ENCODE measurements at regions not wholly inside any gene's neighbourhood (a gene's known extent, or its start where the extent isn't known, plus 50 kb on each side); places are given as distances from the start of the nearest gene placed in this dataset.

DNA sequence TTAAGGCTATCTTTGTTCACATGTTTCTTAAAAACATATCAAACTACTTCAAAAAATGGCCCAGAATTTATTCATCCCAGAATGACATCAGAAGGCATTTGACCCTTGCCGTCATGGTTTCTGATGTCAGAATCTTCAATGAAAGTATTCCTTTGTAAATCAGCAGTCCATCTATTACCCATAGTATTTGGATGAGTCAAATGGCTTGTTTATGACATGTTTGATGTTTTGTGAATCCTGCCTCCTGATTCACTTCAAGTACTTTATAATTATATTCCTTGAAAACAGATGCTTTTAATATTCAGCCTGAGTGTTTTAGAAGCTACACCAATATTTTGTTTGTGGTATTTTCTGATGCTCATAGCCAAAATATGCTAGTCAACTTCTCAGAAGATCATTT, 200.8 kb upstream of the MEF2C start:
- TF ChIP-seq, protein P1, sequence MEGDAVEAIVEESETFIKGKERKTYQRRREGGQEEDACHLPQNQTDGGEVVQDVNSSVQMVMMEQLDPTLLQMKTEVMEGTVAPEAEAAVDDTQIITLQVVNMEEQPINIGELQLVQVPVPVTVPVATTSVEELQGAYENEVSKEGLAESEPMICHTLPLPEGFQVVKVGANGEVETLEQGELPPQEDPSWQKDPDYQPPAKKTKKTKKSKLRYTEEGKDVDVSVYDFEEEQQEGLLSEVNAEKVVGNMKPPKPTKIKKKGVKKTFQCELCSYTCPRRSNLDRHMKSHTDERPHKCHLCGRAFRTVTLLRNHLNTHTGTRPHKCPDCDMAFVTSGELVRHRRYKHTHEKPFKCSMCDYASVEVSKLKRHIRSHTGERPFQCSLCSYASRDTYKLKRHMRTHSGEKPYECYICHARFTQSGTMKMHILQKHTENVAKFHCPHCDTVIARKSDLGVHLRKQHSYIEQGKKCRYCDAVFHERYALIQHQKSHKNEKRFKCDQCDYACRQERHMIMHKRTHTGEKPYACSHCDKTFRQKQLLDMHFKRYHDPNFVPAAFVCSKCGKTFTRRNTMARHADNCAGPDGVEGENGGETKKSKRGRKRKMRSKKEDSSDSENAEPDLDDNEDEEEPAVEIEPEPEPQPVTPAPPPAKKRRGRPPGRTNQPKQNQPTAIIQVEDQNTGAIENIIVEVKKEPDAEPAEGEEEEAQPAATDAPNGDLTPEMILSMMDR (IDR thresholded peaks at IDR 0.05) = no peak
- no peak for TF ChIP-seq SIN3A (IDR thresholded peaks at IDR 0.05; ENCODE audit: borderline replicate concordance, insufficient read depth, low read depth, low read length)
